ENCODE measurements at regions not wholly inside any gene's neighbourhood (a gene's known extent, or its start where the extent isn't known, plus 50 kb on each side); places are given as distances from the start of the nearest gene placed in this dataset.
"Not testable (repeated sequence)": the region's sequence is repeated elsewhere in the genome, so short reads cannot be mapped to it uniquely, and the experiment has no call there.

- no peak overlapping the region for H3K4me3 ChIP-seq (replicated peaks in 1 of 3; ENCODE audit: low read depth in 2 of 3, low read length in 3 of 3)
- H3K4me1 ChIP-seq (ENCODE audit: control insufficient read depth in 1 of 2, insufficient read depth in 2 of 2, low read length in 2 of 2) = no peaks in the 10 kb centered on the region
- no peak overlapping the region for H3K27ac ChIP-seq (ENCODE audit: low read depth in 1 of 2, low read length in 2 of 2)
- Mint-ChIP-seq H3K4me1 (no peaks in the 10 kb centered on the region), H3K36me3 (no peaks in the 10 kb centered on the region), H3K9me3 (peaks cover 8 to 14% (median 10%) of the 10 kb centered on the region in 7 donors), H3K27ac (no peak overlapping the region), H3K27me3 (ENCODE audit: low read depth in 3 of 3) (no peaks in the 10 kb centered on the region), H3K4me3 (no peak overlapping the region)
- no peaks in the 10 kb centered on the region for H3K79me2 ChIP-seq (ENCODE audit: insufficient read depth, low read length)
- no peak for TF ChIP-seq CTCF (IDR thresholded peaks at IDR 0.05)
- intact Hi-C loops (cut with micrococcal nuclease) = no loop called here
- H3K9ac ChIP-seq (ENCODE audit: insufficient read depth, low read length, poor library complexity, severe bottlenecking) = no peak overlapping the region
- no peaks in the 10 kb centered on the region for H3K27me3 ChIP-seq (ENCODE audit: control insufficient read depth in 2 of 2, insufficient read depth in 2 of 2, low read length in 2 of 2)
- WGBS (ENCODE audit: insufficient coverage) = 92% methylated on average over 12 of the region's 12 CpGs
- H3K9me3 ChIP-seq (replicated peaks in 1 of 2; ENCODE audit: control insufficient read depth in 1 of 2, insufficient read depth in 1 of 2, low read length in 2 of 2) = peaks cover 6 to 18% of the 10 kb centered on the region in 2 donors
- H2AFZ ChIP-seq (ENCODE audit: insufficient read depth, low read depth, low read length, poor library complexity, severe bottlenecking) = no peak overlapping the region
- H3K36me3 ChIP-seq (replicated peaks in 1 of 2; ENCODE audit: control insufficient read depth in 1 of 2, insufficient read depth in 2 of 2, low read length in 2 of 2) = no peaks in the 10 kb centered on the region
- no peaks in the 10 kb centered on the region for H4K20me1 ChIP-seq (ENCODE audit: insufficient read depth, low read length)
- no peak for DNase-seq
- no peak overlapping the region for H3K4me2 ChIP-seq (replicated peaks; ENCODE audit: extremely low read depth, low read length, poor library complexity, severe bottlenecking)
Measured at GRCh38 chr4:111074523-111075114, 451.7 kb upstream of the PITX2 start.

- H3K9me3 Mint-ChIP-seq = peaks cover 5 to 14% (median 10%) of the 10 kb centered on the region in 7 donors
- no CpG with 5 or more reads among the region's 1 CpG for WGBS (ENCODE audit: insufficient coverage)
Measured at GRCh38 chr4:111076299-111076698, 453.4 kb upstream of the PITX2 start.

More at GRCh38 chr4:111076299-111076698, 453.4 kb upstream of the PITX2 start:
- DNase-seq; H3K27ac ChIP-seq (ENCODE audit: low read depth in 1 of 2, low read length in 2 of 2); H3K4me2 ChIP-seq (replicated peaks; ENCODE audit: extremely low read depth, low read length, poor library complexity, severe bottlenecking); H3K4me3 Mint-ChIP-seq; H3K9ac ChIP-seq (ENCODE audit: insufficient read depth, low read length, poor library complexity, severe bottlenecking); H3K27ac Mint-ChIP-seq; H3K36me3 ChIP-seq (replicated peaks in 1 of 2; ENCODE audit: control insufficient read depth in 1 of 2, insufficient read depth in 2 of 2, low read length in 2 of 2); H3K27me3 ChIP-seq (ENCODE audit: control insufficient read depth in 2 of 2, insufficient read depth in 2 of 2, low read length in 2 of 2); H3K79me2 ChIP-seq (ENCODE audit: insufficient read depth, low read length); H3K4me1 ChIP-seq (ENCODE audit: control insufficient read depth in 1 of 2, insufficient read depth in 2 of 2, low read length in 2 of 2); intact Hi-C loops (cut with micrococcal nuclease); H3K36me3 Mint-ChIP-seq; H4K20me1 ChIP-seq (ENCODE audit: insufficient read depth, low read length); H2AFZ ChIP-seq (ENCODE audit: insufficient read depth, low read depth, low read length, poor library complexity, severe bottlenecking); H3K4me3 ChIP-seq (replicated peaks in 1 of 3; ENCODE audit: low read depth in 2 of 3, low read length in 3 of 3); H3K27me3 Mint-ChIP-seq (ENCODE audit: low read depth in 3 of 3); H3K4me1 Mint-ChIP-seq: not testable (repeated sequence)
- H3K9me3 ChIP-seq (replicated peaks in 1 of 2; ENCODE audit: control insufficient read depth in 1 of 2, insufficient read depth in 1 of 2, low read length in 2 of 2) = peaks cover 6 to 15% of the 10 kb centered on the region in 2 donors

Measured in CD14-positive monocyte (primary cell).